Colonic mucosa (tissue), 4 donors: ENCODE measurements at regions not wholly inside any gene's neighbourhood (a gene's known extent, or its start where the extent isn't known, plus 50 kb on each side); places are given as distances from the start of the nearest gene placed in this dataset.

ENCODE experiments used
- DNase-seq: peaks from one replicate; pipeline ENCODE4 v3.0.0-alpha.2; 2020
- H3K27ac ChIP-seq: fragments of 200-600 bp; one replicate; pipeline ENCODE4 v1.8.0; 2021
- H3K27me3 ChIP-seq: fragments of 200-600 bp; one replicate; pipeline ENCODE4 v1.8.0; 2021
- H3K36me3 ChIP-seq: fragments of 200-600 bp; one replicate; pipeline ENCODE4 v1.8.0; 2021
- H3K4me1 ChIP-seq: fragments of 200-600 bp; one replicate; pipeline ENCODE4 v1.8.0; 2021; ENCODE audit warnings: mild to moderate bottlenecking
- H3K4me3 ChIP-seq: fragments of 200-600 bp; one replicate; pipeline ENCODE4 v1.8.0; 2021
- H3K9ac ChIP-seq, 2 donors: one replicate each; pipeline ENCODE4 v1.7.0; 2013; ENCODE audit warnings: control low read depth in 2 of 2, low read depth in 2 of 2, low read length in 2 of 2
- H3K9me3 ChIP-seq: fragments of 200-600 bp; one replicate; pipeline ENCODE4 v1.8.0; 2021
- intact Hi-C: fragments of 100-400 bp; cut with DNase I; formaldehyde crosslinking; loops from one replicate; pipeline ENCODE4 v1.14.1; 2022
- TF ChIP-seq, protein P1 (sequence below): fragments of 200-600 bp; IDR thresholded peaks from one replicate; pipeline ENCODE4 v1.8.0; 2022; ENCODE audit warnings: antibody characterized with exemption, mild to moderate bottlenecking
- donor health status: healthy.
- donor health status: DM: no; HTN: no; CAD: no.
- donor health status: DM: no; HTN: no; CAD: no.

DNA sequence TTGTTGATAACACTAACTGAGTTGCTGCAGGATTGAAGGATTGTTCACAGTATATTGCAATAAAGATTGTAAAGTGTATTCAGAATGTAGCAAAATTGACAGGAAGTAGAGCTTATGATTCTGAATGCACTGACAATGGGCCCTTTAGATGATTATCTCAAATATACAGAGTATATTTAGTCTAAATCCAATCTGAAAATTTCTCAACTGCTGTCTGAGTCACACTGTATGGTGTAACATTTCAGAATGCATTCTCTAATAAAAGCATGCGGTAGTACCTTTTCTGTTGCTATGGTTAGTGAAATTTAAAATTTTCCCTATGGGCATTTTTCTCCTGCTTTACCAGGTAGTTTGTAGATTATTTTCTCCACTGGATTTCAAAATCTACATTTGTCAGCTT, 365.2 kb downstream of the PCDH17 start:
- no peak overlapping the region for H3K9ac ChIP-seq
- H3K36me3 ChIP-seq, result no peaks in the 10 kb centered on the region
- H3K4me1 ChIP-seq, result no peaks in the 10 kb centered on the region
- intact Hi-C loops, result no loop called here
- no peaks in the 10 kb centered on the region for H3K9me3 ChIP-seq
- H3K27me3 ChIP-seq, result no peaks in the 10 kb centered on the region
- no peak overlapping the region for H3K4me3 ChIP-seq
- TF ChIP-seq, protein P1, sequence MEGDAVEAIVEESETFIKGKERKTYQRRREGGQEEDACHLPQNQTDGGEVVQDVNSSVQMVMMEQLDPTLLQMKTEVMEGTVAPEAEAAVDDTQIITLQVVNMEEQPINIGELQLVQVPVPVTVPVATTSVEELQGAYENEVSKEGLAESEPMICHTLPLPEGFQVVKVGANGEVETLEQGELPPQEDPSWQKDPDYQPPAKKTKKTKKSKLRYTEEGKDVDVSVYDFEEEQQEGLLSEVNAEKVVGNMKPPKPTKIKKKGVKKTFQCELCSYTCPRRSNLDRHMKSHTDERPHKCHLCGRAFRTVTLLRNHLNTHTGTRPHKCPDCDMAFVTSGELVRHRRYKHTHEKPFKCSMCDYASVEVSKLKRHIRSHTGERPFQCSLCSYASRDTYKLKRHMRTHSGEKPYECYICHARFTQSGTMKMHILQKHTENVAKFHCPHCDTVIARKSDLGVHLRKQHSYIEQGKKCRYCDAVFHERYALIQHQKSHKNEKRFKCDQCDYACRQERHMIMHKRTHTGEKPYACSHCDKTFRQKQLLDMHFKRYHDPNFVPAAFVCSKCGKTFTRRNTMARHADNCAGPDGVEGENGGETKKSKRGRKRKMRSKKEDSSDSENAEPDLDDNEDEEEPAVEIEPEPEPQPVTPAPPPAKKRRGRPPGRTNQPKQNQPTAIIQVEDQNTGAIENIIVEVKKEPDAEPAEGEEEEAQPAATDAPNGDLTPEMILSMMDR, result no peak
- no peak for DNase-seq
- no peak overlapping the region for H3K27ac ChIP-seq

GRCh38 chr13:58004751-58005150, 373.2 kb downstream of the PCDH17 start:
- intact Hi-C loops, result no loop called here
- DNase-seq, result no peak
- Histone ChIP-seq H3K4me3 (no peak overlapping the region), H3K36me3 (no peaks in the 10 kb centered on the region), H3K27me3 (no peaks in the 10 kb centered on the region), H3K9ac (no peak overlapping the region), H3K27ac (no peak overlapping the region), H3K4me1 (no peaks in the 10 kb centered on the region), H3K9me3 (no peaks in the 10 kb centered on the region)
- TF ChIP-seq, protein P1, result no peak

DNA sequence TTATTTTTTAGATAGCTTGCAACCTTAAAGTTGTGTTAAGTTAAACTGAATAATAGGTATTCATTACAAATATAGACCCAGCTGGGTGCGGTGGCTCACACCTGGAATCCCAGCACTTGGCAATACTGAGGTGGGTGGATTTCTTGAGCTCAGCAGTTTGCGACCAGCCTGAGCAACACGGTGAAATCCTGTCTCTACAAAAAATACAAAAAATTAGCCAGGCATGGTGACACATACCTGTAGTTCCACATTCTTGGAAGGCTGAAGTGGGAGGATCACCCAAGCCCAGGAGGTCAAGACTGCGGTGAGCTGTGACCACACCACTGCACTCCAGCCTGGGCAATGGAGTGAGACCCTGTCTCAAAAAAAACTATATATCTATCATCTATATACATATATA, 386.5 kb downstream of the PCDH17 start:
- Histone ChIP-seq H3K27ac (no peak overlapping the region), H3K36me3 (no peaks in the 10 kb centered on the region), H3K27me3 (no peaks in the 10 kb centered on the region), H3K9ac (no peak overlapping the region), H3K9me3 (no peaks in the 10 kb centered on the region), H3K4me1 (no peaks in the 10 kb centered on the region), H3K4me3 (no peak overlapping the region)
- TF ChIP-seq, protein P1, result no peak
- intact Hi-C loops, result no loop called here
- no peak for DNase-seq

DNA sequence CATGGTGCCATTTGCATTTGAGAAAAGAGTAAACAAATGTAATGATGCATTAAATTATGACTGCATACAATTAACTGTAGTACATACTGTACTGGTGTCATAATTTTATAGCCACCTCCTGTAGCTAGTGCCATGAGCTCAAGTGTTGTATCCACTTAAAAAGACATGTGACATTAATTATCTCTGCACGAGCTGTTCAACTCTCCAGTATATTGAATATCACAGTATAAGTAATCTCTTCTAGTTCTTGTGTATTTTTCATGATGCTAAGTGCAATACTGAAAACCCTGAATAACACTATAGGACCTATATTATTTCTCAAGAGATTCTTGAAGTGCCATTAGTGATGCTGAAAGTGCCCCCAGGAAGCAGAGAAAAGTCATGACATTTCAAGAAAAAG, 387.3 kb downstream of the PCDH17 start:
- H3K27ac ChIP-seq, result no peak overlapping the region
- no peak overlapping the region for H3K4me3 ChIP-seq
- no peaks in the 10 kb centered on the region for H3K36me3 ChIP-seq
- no peak for DNase-seq
- intact Hi-C loops, result no loop called here
- no peaks in the 10 kb centered on the region for H3K27me3 ChIP-seq
- H3K9ac ChIP-seq, result no peak overlapping the region
- no peaks in the 10 kb centered on the region for H3K4me1 ChIP-seq
- H3K9me3 ChIP-seq, result no peaks in the 10 kb centered on the region
- TF ChIP-seq, protein P1, result no peak

- Histone ChIP-seq H3K27ac (no peak overlapping the region), H3K27me3 (no peaks in the 10 kb centered on the region), H3K9ac (no peak overlapping the region), H3K4me1 (no peaks in the 10 kb centered on the region), H3K36me3 (no peaks in the 10 kb centered on the region), H3K9me3 (no peaks in the 10 kb centered on the region), H3K4me3 (no peak overlapping the region)
- DNase-seq, result no peak
- TF ChIP-seq, protein P1, result no peak
- intact Hi-C loops, result no loop called here
These were observed 392.6 kb downstream of the PCDH17 start for GRCh38 chr13:58024103-58024502.

- Histone ChIP-seq H3K9ac (no peak overlapping the region), H3K36me3 (no peaks in the 10 kb centered on the region), H3K9me3 (no peaks in the 10 kb centered on the region), H3K4me3 (no peak overlapping the region), H3K27me3 (no peaks in the 10 kb centered on the region), H3K4me1 (no peaks in the 10 kb centered on the region), H3K27ac (no peak overlapping the region)
- TF ChIP-seq, protein P1, result no peak
- intact Hi-C loops, result no loop called here
- DNase-seq, result no peak
These were observed 394.3 kb downstream of the PCDH17 start for GRCh38 chr13:58025821-58026220.
